ENCODE measurements at regions not wholly inside any gene's neighbourhood (a gene's known extent, or its start where the extent isn't known, plus 50 kb on each side); places are given as distances from the start of the nearest gene placed in this dataset.

DNA sequence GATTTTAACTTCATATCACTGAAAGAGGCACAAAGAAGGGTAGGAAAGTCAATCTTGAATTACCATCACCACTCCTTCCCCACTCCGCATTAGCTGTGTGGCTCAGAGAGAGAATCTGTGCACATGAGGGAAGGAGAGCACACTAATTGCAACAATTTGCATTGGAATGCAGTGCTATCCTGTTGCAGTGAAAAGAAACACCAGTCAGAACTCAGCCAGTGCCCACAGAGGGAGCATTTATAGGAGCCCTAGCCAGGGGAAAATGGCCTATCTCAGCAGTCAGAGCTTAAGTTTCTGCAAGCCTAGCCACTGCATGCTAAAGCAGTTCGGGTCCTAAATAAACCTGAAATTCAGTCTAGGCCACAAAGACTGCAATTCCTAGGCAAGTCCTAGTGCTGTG, 159.4 kb upstream of the AR start:
- TF ChIP-seq POLR2A (IDR thresholded peaks at IDR 0.05) (no peak), CTCF (IDR thresholded peaks at IDR 0.05) (no peak)

All from breast epithelium (tissue), 3 donors.